H1 (cell line): ENCODE measurements at regions not wholly inside any gene's neighbourhood (a gene's known extent, or its start where the extent isn't known, plus 50 kb on each side); places are given as distances from the start of the nearest gene placed in this dataset.

Experiments
- CTCF ChIA-PET: fragments of 300-600 bp; sonication (Branson Sonifier 250); formaldehyde crosslinking; loops from one replicate; lab custom pipeline; 2021; ENCODE audit not compliant: partially characterized antibody; lab: Charles Lee
- POLR2A ChIA-PET: fragments of 300-600 bp; sonication (Branson Sonifier 250); formaldehyde crosslinking; loops from one replicate; lab custom pipeline; 2021; ENCODE audit warnings: inconsistent platforms; ENCODE audit not compliant: partially characterized antibody; lab: Charles Lee
- DNase-seq, 2 experiments: peaks; one replicate each; pipeline versions ENCODE4 v3.0.0 to v3.0.0-alpha.2; 2010 to 2022; ENCODE audit warnings: low spot score in 2 of 2, low read depth in 1 of 2, mixed read lengths in 1 of 2
- FAIRE-seq: peaks from 2 replicates; lab custom pipeline; 2011; peaks lifted over from hg19 to GRCh38; lab: Jason Lieb, UNC
- H2AFZ ChIP-seq: 2 replicates; pipeline ENCODE4 v1.8.1; 2012; ENCODE audit warnings: low read length, inconsistent platforms
- H2AK5ac ChIP-seq: 2 replicates; pipeline ENCODE4 v1.6.1; 2013; ENCODE audit warnings: low read depth, low read length
- H2BK120ac ChIP-seq: replicated peaks from 2 replicates; pipeline ENCODE3; 2013; ENCODE audit warnings: low read depth, low read length, inconsistent platforms
- H2BK12ac ChIP-seq: 2 replicates; pipeline ENCODE4 v1.6.1; 2013; ENCODE audit warnings: low read depth, low read length
- H2BK15ac ChIP-seq: 2 replicates; pipeline ENCODE4 v1.6.1; 2013; ENCODE audit warnings: low read length
- H2BK20ac ChIP-seq: 2 replicates; pipeline ENCODE4 v1.6.1; 2013; ENCODE audit warnings: low read length
- H2BK5ac ChIP-seq: 2 replicates; pipeline ENCODE4 v1.6.1; 2013; ENCODE audit warnings: low read depth, low read length
- H3K14ac ChIP-seq: 2 replicates; pipeline ENCODE4 v1.6.1; 2013; ENCODE audit warnings: inconsistent platforms; ENCODE audit not compliant: insufficient read length
- H3K18ac ChIP-seq: 2 replicates; pipeline ENCODE4 v1.6.1; 2013; ENCODE audit warnings: low read length; ENCODE audit errors: extremely low read depth
- H3K23ac ChIP-seq: 2 replicates; pipeline ENCODE4 v1.6.1; 2013; ENCODE audit warnings: inconsistent platforms; ENCODE audit not compliant: insufficient read length
- H3K23me2 ChIP-seq: 2 replicates; pipeline ENCODE4 v1.6.1; 2013; ENCODE audit warnings: low read depth, low read length
- H3K27ac ChIP-seq: 2 replicates; pipeline ENCODE4 v1.6.1; 2011; ENCODE audit warnings: low read depth, low read length, inconsistent platforms
- H3K27me3 ChIP-seq, 4 experiments: replicated peaks in 1 of 4; 1 replicate in 1 of 4; 2 replicates in 3 of 4; pipeline versions ENCODE4 v1.6.1 to v1.8.1; 2011 to 2013; ENCODE audit warnings: low read length in 3 of 4, mild to moderate bottlenecking in 3 of 4, inconsistent platforms in 2 of 4, mixed read lengths in 2 of 4, moderate library complexity in 1 of 4; ENCODE audit not compliant: control insufficient read depth in 3 of 4, insufficient read depth in 3 of 4; ENCODE audit errors: extremely low read depth in 1 of 4
- H3K36me3 ChIP-seq, 4 experiments: 2 replicates each; pipeline versions ENCODE4 v1.6.1 to v1.8.1; 2011 to 2013; ENCODE audit warnings: mild to moderate bottlenecking in 4 of 4, low read length in 3 of 4, moderate library complexity in 2 of 4, control low read depth in 1 of 4, inconsistent platforms in 1 of 4; ENCODE audit not compliant: insufficient read depth in 4 of 4, control insufficient read depth in 2 of 4
- H3K4ac ChIP-seq: replicated peaks from 2 replicates; pipeline ENCODE3; 2013; ENCODE audit warnings: low read length, low read depth, mixed read lengths, inconsistent platforms; ENCODE audit not compliant: insufficient read length
- H3K4me1 ChIP-seq, 4 experiments: replicated peaks in 1 of 4; 1 replicate in 1 of 4; 2 replicates in 3 of 4; pipeline versions ENCODE4 v1.6.1 to v1.8.1; 2011 to 2013; ENCODE audit warnings: low read length in 3 of 4, inconsistent platforms in 2 of 4, mixed read lengths in 1 of 4; ENCODE audit not compliant: insufficient read depth in 4 of 4, control insufficient read depth in 3 of 4
- H3K4me2 ChIP-seq, 2 experiments: 2 replicates each; pipeline versions ENCODE4 v1.6.1 to v1.8.1; 2011 to 2013; ENCODE audit warnings: low read depth in 2 of 2, low read length in 2 of 2, control low read depth in 1 of 2, inconsistent platforms in 1 of 2, mild to moderate bottlenecking in 1 of 2; ENCODE audit not compliant: insufficient read depth in 1 of 2
- H3K4me3 ChIP-seq, 4 experiments: fragments of 200-600, 300-600 bp in 1 of 4; sonication (generic), shearing (Covaris generic), sonication (Bioruptor Twin) in 1 of 4; 2 replicates each; pipeline versions ENCODE4 v1.5.1 to v1.8.1; 2011 to 2016; ENCODE audit warnings: low read length in 4 of 4, low read depth in 3 of 4, control low read depth in 2 of 4, inconsistent platforms in 2 of 4, mild to moderate bottlenecking in 2 of 4, mixed read lengths in 1 of 4, moderate library complexity in 1 of 4; ENCODE audit not compliant: insufficient read depth in 2 of 4; ENCODE audit errors: extremely low read depth in 1 of 4
- H3K56ac ChIP-seq: replicated peaks from 2 replicates; pipeline ENCODE3; 2013; ENCODE audit warnings: low read depth, mild to moderate bottlenecking, mixed read lengths, low read length, inconsistent platforms; ENCODE audit not compliant: insufficient read length
- H3K79me1 ChIP-seq: 2 replicates; pipeline ENCODE4 v1.6.1; 2013; ENCODE audit warnings: low read depth, low read length, control low read depth
- H3K79me2 ChIP-seq, 2 experiments: 2 replicates each; pipeline versions ENCODE4 v1.6.1 to v1.8.1; 2012 to 2013; ENCODE audit warnings: low read length in 2 of 2, mild to moderate bottlenecking in 2 of 2, inconsistent platforms in 1 of 2; ENCODE audit not compliant: insufficient read depth in 2 of 2, control insufficient read depth in 1 of 2
- H3K9ac ChIP-seq, 4 experiments: replicated peaks in 1 of 4; 1 replicate in 1 of 4; 2 replicates in 3 of 4; pipeline versions ENCODE4 v1.6.1 to v1.8.1; 2011 to 2013; ENCODE audit warnings: low read depth in 3 of 4, low read length in 3 of 4, control low read depth in 2 of 4, mild to moderate bottlenecking in 2 of 4, moderate library complexity in 2 of 4, inconsistent platforms in 1 of 4; ENCODE audit errors: extremely low read depth in 1 of 4
- H3K9me3 ChIP-seq, 2 experiments: 2 replicates each; pipeline versions ENCODE4 v1.6.1 to v1.8.1; 2012 to 2013; ENCODE audit warnings: mild to moderate bottlenecking in 2 of 2, moderate library complexity in 2 of 2, control low read depth in 1 of 2, inconsistent platforms in 1 of 2, low read depth in 1 of 2, low read length in 1 of 2, mixed read lengths in 1 of 2; ENCODE audit not compliant: insufficient read depth in 2 of 2
- H4K20me1 ChIP-seq, 2 experiments: replicated peaks in 1 of 2; 2 replicates each; pipeline versions ENCODE3 to v1.8.1; 2011 to 2013; ENCODE audit warnings: inconsistent platforms in 2 of 2, low read length in 2 of 2, mild to moderate bottlenecking in 1 of 2; ENCODE audit not compliant: insufficient read depth in 2 of 2, control insufficient read depth in 1 of 2
- H4K5ac ChIP-seq: 2 replicates; pipeline ENCODE4 v1.6.1; 2013; ENCODE audit warnings: low read length, low read depth, mixed read lengths, inconsistent platforms; ENCODE audit not compliant: insufficient read length
- H4K8ac ChIP-seq: 2 replicates; pipeline ENCODE4 v1.8.0; 2013; ENCODE audit warnings: mild to moderate bottlenecking, moderate library complexity, low read length, inconsistent platforms; ENCODE audit not compliant: insufficient read depth; ENCODE audit errors: extremely low read depth
- H4K91ac ChIP-seq: replicated peaks from 2 replicates; pipeline ENCODE3; 2013; ENCODE audit warnings: low read length, mixed read lengths, inconsistent platforms; ENCODE audit not compliant: insufficient read length
- ASH2L ChIP-seq: fragments of 200-600, 300-600 bp; sonication (generic); IDR thresholded peaks from one replicate; pipeline ENCODE4 v1.7.1; 2017; ENCODE audit warnings: low read length
- CEBPB ChIP-seq: IDR thresholded peaks from 2 replicates; pipeline ENCODE4 v1.6.1; 2012; ENCODE audit warnings: low read depth, low read length
- CTBP2 ChIP-seq: IDR thresholded peaks from 2 replicates; pipeline ENCODE4 v1.7.0; 2011; ENCODE audit warnings: borderline replicate concordance, mild to moderate bottlenecking, moderate library complexity, mixed read lengths, low read length; ENCODE audit not compliant: insufficient read depth, insufficient read length
- GTF2F1 ChIP-seq: IDR thresholded peaks from 2 replicates; pipeline ENCODE4 v1.6.1; 2012; ENCODE audit warnings: low read depth, low read length, improper control_type of control experiment, borderline replicate concordance
- POLR2AphosphoS5 ChIP-seq: IDR thresholded peaks from 2 replicates; pipeline ENCODE4 v1.6.1; 2011; ENCODE audit warnings: low read depth, low read length
- YY1 ChIP-seq: IDR thresholded peaks from 2 replicates; pipeline ENCODE4 v1.6.1; 2011; ENCODE audit warnings: low read depth, mild to moderate bottlenecking, low read length
- WGBS, 2 experiments: shearing (Covaris generic) in 1 of 2; methylation state at CpG; one replicate each; pipeline versions ENCODE4 v1.1.6 to v1.1.7; 2013 to 2015; ENCODE audit warnings: low lambda C conversion rate in 2 of 2, mixed read lengths in 2 of 2, inconsistent platforms in 1 of 2, low coverage in 1 of 2, missing lambda C conversion rate in 1 of 2; ENCODE audit not compliant: insufficient replicate concordance in 2 of 2, insufficient coverage in 1 of 2, insufficient read length in 1 of 2; ENCODE audit errors: extremely low coverage in 1 of 2, missing lambda C conversion rate in 1 of 2; 5-methylcytosine and 5-hydroxymethylcytosine counted together

- no peak overlapping the region for H3K4me2 ChIP-seq
- no peak overlapping the region for H3K4me3 ChIP-seq
- H2AFZ ChIP-seq = no peak overlapping the region
- peaks cover 0 to 6% (median 3%) of the 10 kb centered on the region in 4 experiments; a peak in 3 of 7 replicates for H3K4me1 ChIP-seq
- no peak overlapping the region for H2BK5ac ChIP-seq
- H3K4ac ChIP-seq = no peak overlapping the region
- no peak overlapping the region for H4K5ac ChIP-seq
- peak overlapping the region; percentile 19; the same call in 1 of the 2 replicates for H2BK12ac ChIP-seq
- no peaks in the 10 kb centered on the region for H3K79me2 ChIP-seq
- H3K27ac ChIP-seq = no peak overlapping the region
- no peak overlapping the region for H2AK5ac ChIP-seq
- no peak overlapping the region for H2BK20ac ChIP-seq
- H3K27me3 ChIP-seq = peaks cover 0 to 4% (median 2%) of the 10 kb centered on the region in 4 experiments; a peak in 4 of 7 replicates
- TF ChIP-seq CTBP2 (no peak), CEBPB (no peak), POLR2AphosphoS5 (no peak), YY1 (no peak), ASH2L (no peak), GTF2F1 (no peak)
- H3K18ac ChIP-seq = no peak overlapping the region
- ChIA-PET POLR2A (no interaction called here), CTCF (interaction anchor here (1.0 to 1.7 kb wide), 2 partner anchors 77 to 233 kb away, joined by 4 to 7 read pairs; no protein-coding TSS in a partner anchor)
- WGBS, 2 experiments = 91% methylated on average over 5 of the region's 5 CpGs; no CpG with 5 or more reads in 1 of the 2 experiments
- H4K8ac ChIP-seq = no peak overlapping the region
- no peak overlapping the region for H3K23ac ChIP-seq
- no peak overlapping the region for H3K9ac ChIP-seq
- H3K79me1 ChIP-seq = no peaks in the 10 kb centered on the region
- H2BK15ac ChIP-seq = no peak overlapping the region
- no peaks in the 10 kb centered on the region for H3K36me3 ChIP-seq
- H3K23me2 ChIP-seq = no peaks in the 10 kb centered on the region
- H4K91ac ChIP-seq = no peak overlapping the region
- no peaks in the 10 kb centered on the region for H3K9me3 ChIP-seq
- H2BK120ac ChIP-seq = no peak overlapping the region
- no peaks in the 10 kb centered on the region for H4K20me1 ChIP-seq
- FAIRE-seq = no peak
- H3K14ac ChIP-seq = no peak overlapping the region
- no peak for DNase-seq
- H3K56ac ChIP-seq = no peak overlapping the region
These were observed 56.3 kb upstream of the SYT6 start for GRCh38 chr1:114209971-114210370.
